Posterior cingulate gyrus (tissue), 11 donors: ENCODE measurements at regions not wholly inside any gene's neighbourhood (a gene's known extent, or its start where the extent isn't known, plus 50 kb on each side); places are given as distances from the start of the nearest gene placed in this dataset.
"Not testable (repeated sequence)": the region's sequence is repeated elsewhere in the genome, so short reads cannot be mapped to it uniquely, and the experiment has no call there.

ENCODE experiments used
- DNase-seq, 10 donors: peaks; one replicate each; pipeline versions ENCODE4 v3.0.0 to v3.0.0-alpha.2; 2020 to 2021; ENCODE audit warnings: mixed read lengths in 3 of 10
- intact Hi-C: fragments of 100-400 bp; cut with DNase I; formaldehyde crosslinking; loops from one replicate; pipeline ENCODE4 v1.15.1; 2023

DNA sequence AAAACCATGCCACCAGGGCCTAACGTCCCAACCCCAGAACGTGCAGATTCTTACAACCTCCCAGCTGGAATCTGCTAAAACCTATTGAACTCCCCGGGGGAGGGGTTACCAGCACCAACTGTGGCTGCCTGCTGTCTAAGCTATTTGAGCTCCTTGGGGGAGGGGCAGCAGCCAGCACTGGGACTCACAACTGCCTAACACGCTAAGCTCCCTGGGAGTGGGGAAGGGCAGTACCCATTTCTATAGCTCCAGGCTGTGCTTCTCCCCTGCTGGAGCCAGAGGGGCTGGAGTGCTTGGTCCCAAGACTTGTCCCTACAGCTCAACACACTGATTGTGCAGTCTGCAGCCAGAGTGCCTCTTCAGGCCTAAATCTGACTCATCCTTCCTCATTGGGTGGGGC, 459.8 kb upstream of the FGF16 start:
- intact Hi-C loops = no loop called here
- no peak for DNase-seq

DNA sequence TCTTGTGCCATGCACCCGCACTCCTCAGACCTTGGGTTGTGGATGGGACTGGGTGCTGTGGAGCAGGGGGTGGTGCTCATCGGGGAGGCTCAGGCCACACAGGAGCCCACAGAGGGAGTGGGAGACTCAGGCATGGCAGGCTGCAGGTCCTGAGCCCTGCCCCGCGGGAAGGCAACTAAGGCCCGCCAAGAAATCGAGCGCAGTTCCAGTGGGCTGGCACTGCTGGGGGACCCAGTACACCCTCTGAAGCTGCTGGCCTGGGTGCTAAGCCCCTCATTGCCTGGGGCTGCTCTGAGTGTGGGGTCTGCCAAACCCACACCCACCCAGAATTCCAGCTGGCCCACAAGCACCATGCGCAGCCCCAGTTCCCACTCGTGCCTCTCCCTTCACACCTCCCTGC, 450.5 kb upstream of the FGF16 start:
- peak in 2 of 10 donors; percentile 55 to 61 for DNase-seq
- intact Hi-C loops = no loop called here

DNA sequence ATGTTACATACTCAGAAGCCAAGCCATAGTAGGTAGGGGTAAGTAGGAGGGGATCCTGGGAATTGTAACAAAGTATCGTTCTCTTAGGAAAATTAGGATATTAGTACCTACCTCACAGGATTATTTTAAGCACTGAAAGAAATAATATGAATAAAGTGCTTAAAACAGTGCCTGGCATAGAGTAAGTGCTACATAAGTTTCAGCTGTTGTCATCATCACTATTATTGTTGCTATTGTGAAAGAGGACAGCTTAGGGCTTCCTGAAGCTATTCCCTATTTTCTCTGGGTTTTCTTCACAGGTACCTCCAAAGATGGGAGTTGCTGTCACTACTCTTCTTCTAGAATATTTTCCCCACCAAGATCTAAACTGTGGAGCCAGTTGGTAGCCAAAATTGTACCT, 443.7 kb upstream of the FGF16 start:
- intact Hi-C loops = no loop called here
- no peak for DNase-seq

DNA sequence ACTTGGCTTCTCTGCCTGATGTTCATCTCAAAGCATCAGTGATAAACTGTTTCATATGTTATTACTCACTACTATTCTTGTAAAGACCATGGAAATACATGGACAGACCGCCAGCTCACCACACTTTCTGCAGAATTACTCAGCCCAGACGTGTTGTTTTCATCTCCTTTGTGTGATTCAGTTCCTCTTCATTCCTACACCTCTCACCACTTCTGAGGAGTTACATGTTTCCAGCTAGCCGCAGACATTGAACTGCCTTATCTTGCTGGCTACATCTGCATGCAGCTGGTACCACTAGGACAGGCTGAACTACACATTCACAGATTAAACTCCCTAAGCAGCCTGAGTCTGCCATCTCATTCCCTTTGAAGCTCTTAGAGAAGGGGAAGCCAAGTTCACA, 443.2 kb upstream of the FGF16 start:
- intact Hi-C loops = no loop called here
- DNase-seq = no peak

DNA sequence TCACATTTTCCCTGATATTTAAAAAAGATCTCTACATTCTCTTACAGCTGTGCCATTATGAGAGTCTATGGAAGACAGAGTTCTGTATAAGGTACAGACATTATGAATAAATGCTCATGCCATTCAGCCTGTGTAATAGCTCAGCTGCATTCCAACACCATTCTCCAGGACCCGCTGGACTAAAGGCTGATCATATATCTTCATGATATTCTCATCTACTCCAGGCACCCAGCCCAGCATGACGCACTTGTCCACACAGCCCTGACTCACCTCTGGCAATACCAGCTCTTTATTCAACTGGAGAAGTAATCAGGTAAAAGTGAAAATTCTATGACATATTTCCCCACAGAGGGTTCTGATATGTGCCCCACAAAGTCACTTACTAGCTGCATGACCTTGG, 437.5 kb upstream of the FGF16 start:
- intact Hi-C loops = no loop called here
- DNase-seq = no peak

DNA sequence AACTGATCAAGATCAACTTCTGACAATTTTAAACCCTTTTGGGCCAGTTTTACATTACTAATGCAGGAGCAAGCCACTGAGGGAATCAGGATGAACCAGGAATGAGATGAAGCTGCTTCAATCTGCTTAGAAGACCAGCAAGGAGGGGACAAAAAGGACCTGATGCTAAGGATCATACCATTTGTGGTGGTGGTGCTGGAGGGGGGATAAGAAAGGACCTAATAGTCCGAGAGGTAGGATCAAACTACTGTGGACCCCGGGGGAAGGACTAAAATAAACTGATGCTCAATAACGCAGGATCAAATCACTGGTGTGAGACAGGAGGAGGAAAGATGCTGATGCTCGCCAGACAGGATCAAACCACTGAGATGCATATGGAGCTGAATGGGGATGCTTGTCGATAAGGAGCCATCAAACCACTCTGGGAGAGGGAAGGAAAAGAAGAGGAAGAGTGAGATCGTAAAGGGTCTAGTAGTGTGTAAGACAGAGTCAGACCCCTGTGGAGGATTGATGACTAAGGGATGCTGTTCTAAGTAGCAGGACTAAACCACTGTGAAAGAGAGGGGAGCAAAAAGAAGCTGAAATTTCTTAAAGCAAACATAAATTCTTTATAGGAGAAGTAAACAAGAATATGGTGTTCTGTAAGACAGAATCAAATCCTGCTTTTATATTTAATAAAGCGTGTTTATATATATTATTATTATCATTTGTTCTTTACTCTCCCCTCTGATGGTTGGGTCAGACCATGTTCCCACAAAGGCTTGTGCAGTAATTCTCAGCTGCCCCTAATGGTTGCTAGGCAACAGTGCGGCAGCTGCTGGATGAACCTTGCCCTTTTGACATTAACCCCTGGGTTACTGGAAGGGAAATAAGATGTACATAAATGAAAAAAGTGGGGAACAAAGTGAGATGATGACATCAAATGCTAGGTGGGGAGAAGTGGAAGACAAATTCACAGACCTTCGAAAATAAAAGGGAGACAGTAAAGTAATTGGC, 432.5 kb upstream of the FGF16 start:
- DNase-seq = peak in 7 of 10 donors; percentile 14 to 90 (median 47)
- intact Hi-C loops = no loop called here

DNA sequence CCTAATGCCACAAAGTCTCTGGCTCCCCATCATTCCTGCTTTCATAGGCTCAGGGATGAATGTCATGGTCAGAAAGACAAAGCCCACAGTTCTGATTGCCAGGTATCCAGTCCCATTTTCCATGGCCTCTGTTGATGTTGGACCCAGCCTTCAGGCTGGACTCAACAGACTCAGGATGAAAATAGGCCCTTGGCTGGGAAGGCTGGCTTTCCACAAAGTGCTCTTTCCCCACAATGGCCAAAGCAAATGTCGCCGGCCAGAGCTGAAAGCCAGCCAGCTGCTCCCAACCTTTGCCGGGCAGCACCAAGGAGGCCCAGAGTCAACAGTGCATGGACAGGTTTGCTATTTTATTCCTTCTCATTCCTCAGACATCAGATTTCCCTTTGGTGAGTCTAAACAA, 430.1 kb upstream of the FGF16 start:
- intact Hi-C loops = no loop called here
- DNase-seq = no peak

DNA sequence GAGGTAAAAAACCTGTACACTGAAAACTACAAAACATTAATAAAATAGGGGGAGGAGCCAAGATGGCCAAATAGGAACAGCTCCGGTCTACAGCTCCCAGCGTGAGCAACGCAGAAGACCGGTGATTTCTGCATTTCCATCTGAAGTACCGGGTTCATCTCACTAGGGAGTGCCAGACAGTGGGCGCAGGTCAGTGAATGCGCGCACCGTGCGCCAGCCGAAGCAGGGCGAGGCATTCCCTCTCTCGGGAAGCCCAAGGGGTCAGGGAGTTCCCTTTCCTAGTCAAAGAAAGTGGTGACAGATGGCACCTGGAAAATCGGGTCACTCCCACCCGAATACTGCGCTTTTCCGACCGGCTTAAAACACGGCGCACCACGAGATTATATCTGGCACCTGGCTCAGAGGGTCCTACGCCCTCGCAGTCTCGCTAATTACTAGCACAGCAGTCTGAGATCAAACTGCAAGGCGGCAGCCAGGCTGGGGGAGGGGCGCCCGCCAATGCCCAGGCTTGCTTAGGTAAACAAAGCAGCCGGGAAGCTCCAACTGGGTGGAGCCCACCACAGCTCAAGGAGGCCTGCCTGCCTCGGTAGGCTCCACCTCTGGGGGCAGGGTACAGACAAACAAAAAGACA, 400.9 kb upstream of the FGF16 start:
- DNase-seq = peak in 2 of 10 donors; percentile 56 to 75
- intact Hi-C loops = not testable (repeated sequence)

DNA sequence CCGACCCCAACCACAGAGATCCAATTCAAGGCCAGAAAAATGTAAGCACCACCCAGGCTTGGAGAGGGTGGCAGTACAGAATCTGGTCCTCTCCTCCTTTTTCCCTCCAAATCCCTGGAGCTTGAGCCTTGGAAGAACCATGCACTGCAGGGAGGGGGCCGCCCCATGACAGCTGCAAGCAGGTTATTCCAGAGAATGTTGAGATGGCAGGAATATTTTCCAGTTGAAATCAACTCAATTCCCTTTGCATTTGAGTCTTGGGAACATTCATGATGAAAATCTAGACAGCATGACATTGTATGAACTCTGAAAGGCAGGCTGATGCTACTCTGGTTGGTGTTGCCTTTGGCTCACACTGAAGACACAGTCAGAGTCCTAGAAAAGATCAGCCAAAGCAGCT, 386.6 kb upstream of the FGF16 start:
- intact Hi-C loops = no loop called here
- no peak for DNase-seq

DNA sequence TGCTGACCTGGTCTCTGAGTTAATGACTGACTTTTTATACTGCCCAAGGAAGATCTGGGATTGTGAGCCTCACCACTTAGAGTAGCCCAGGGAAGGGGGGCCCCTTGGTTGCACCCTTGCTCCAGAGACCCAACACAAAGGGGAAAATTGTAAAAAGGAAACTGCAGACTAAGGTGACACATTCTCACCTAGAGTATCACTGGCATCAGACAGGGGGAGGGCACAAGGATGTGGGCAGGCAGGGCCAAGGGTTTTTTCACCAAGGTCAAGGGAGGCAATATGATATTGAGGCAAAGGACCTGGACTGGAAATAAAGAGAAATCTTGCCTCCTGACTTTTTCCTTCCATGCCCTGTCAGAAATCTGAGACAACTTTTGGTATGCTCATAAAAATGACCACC, 386.2 kb upstream of the FGF16 start:
- no peak for DNase-seq
- intact Hi-C loops = no loop called here

DNA sequence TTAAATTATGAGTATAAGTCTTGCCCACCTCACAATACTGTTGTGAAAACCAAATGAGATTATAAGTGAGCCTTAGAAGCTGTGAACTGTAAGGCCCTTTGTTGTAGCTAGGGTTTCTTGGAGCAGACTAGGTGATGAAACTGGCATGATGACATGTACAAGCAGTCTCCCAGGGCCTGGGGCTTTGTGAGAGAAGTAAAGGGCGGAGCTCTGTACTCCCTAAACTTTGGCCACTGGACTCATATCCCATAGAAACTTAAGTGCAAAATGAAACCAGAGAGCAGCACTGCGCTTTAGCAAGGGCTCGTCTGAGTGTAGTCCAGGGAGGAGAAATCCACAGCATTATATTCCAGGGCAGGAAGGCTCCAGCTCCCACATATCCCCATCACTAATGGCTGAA, 385.6 kb upstream of the FGF16 start:
- no peak for DNase-seq
- intact Hi-C loops = no loop called here

DNA sequence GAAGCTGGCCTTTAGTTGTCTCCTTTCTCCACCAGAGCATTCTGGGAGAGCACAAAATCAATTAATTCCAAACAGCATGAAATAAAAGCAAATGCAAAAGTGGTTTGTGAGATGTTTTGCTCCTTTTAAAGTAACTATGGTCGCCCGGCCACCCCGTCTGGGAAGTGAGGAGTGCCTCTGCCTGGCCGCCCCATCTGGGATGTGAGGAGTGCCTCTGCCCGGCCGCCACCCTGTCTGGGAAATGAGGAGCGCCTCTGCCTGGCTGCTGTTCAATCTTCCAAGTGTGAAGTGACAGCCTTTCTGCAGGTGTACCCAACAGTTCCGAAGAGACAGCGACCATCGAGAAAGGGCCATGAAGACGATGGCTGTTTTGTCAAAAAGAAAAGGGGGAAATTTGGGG, 381.3 kb upstream of the FGF16 start:
- peak in 3 of 10 donors; percentile 69 to 74 (median 71) for DNase-seq
- intact Hi-C loops = no loop called here

DNA sequence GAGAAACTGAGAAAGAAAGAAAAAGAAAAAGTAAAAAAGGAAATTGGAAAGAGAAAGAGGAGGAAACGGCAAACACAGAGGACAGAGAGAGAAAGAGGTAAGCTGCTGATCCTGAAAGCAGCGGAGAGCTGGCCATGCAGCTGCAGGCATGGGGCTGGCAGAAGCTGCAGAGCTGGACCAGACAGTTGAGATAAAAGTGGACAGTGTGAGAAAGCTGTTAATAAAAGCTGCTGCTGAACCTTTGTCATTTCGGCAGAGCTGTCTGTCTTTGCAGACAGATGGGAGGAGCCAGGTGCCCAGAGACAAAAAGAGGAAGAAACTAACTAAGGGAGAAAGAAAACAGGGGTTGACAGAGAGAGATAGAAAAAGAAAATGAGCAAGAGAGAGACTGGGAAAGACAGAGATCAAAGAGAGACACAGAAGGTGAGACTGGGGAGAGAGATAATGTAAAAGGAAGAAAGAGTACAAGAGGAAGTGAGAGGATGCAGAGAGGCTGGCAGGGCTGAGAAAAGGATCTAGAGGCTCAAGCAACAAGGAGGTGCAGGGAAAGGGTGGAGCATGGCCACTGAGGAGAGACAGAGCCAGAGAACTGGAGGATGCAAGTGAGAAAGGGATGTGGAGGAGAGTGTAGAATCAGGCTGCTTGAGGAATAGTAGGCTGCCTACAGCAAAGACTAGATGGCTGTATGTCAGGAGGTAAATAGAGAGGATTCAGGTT, 376.8 kb upstream of the FGF16 start:
- DNase-seq = peak in 1 of 10 donors; percentile 49
- intact Hi-C loops = no loop called here

DNA sequence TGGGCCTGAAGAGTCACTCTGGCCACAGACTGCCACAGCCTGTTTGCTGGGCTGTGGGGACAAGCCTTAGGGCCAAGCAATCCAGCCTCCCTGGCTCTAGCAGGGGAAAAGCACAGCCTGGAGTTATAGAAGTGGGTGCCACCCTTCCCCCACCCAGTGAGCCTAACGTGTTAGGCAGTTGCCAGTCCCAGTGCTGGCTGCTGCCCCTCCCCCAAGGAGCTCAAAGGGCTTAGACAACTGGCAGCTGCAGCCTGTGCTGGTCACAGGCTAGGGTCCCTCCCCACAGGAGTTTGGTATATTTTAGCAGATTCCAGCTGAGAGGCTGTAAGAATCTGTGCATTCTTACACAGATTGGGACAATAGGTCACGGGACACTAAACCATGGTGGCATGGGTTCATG, 370.3 kb upstream of the FGF16 start:
- intact Hi-C loops = no loop called here
- no peak for DNase-seq

DNA sequence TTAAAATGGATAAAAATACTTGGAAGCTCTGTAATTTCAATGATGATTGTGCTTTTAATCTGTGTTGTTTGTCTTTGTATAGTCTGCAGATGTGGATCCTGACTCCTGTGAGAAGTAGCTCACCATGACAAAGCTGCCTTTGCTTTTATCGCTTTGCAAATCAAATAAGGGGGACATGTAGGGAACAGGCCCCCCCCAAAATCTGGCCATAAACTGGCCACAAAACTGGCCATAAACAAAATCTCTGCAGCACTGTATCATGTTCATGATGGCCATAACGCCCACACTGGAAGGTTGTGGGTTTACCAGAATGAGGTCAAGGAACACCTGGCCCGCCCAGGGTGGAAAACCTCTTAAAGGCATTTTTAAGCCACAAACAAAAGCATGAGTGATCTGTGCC, 366.0 kb upstream of the FGF16 start:
- DNase-seq, intact Hi-C loops: not testable (repeated sequence)

DNA sequence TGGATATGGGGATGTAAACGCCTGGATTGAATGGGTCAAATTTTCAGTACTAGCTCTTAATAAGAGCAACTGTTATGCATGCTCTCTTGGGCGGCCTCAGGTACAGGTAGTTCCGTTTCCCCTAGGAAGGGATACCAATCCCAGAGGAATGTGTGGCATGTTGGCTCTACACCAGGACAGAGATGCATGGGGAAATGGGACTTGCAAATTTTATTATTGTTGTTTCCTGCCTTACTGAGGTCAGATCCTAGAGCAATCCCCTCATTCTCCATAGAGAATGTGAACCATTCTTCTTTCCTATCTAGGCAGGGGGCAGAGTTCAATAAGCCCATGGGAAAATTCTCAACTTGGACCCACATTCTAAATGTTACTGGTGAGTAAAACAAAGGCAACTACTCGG, 361.8 kb upstream of the FGF16 start:
- intact Hi-C loops = no loop called here
- DNase-seq = no peak

DNA sequence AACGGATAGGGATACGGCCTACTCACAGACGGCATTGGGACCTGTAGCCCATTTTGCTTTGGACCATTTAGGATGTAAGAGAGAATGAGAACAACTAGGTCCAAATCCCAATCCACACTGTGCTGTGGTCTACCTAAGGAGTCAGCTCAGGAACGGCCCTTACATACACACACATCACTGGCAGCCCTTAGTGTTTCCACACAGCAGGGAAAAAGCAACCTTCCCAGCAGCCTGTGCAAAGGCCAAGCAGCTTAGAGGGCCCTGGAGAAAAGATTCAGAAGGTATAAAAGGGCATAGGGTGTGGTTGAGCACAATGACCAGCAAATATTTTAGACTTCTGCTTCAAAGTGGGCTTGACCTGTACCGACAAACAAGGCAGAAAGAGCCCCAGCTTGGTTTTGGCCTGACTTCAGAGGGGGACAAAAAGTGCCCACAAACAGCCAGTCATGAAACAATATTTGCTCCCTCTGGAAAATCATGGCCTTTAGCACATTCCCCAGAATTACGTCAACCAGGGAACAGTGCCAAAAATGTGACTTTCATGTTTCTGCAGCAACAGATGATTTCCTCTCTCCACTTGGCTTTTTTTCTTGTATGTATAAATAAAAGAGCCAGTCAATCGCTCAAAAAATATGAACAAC, 359.5 kb upstream of the FGF16 start:
- no peak for DNase-seq
- intact Hi-C loops = no loop called here

DNA sequence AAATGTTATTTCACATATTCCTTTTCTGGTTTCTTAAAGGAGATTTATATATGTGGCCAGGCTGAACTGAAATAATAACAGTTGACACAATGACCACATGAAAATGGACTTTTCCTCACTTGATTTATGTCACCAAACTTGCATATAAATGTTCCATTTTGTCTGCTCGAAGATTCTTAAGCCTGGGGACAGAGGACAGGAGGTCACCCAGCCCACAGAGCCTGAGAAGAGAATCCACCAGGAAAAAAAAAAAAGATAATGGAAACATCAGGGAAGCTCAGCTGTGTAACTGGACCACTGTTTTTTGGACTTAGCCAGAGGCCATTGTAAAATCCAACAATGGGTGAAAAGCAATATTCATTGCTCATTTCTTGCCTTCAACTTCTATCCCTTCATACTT, 359.0 kb upstream of the FGF16 start:
- no peak for DNase-seq

DNA sequence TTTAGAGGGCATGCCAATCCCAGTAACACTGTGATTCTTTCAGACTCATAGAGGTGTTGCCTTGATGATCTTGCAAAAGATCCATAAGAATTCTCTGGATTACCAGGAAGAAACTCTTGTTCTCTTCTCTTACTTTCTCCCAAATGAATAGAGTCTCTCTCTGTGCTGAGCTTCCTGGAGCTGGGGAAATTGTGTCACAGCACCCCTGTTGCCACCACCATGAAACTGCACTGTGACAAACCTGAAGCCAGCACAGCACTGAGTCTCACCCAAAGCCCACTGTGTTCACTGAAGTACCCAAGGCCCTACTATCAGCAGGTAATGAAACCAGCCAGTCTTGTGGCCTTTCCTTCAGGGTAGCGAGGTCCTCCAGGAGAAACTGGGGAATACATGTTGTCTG, 332.7 kb upstream of the FGF16 start:
- no peak for DNase-seq
- intact Hi-C loops = no loop called here

More for the DNA sequence above, 359.0 kb upstream of the FGF16 start:
- intact Hi-C loops = no loop called here

DNA sequence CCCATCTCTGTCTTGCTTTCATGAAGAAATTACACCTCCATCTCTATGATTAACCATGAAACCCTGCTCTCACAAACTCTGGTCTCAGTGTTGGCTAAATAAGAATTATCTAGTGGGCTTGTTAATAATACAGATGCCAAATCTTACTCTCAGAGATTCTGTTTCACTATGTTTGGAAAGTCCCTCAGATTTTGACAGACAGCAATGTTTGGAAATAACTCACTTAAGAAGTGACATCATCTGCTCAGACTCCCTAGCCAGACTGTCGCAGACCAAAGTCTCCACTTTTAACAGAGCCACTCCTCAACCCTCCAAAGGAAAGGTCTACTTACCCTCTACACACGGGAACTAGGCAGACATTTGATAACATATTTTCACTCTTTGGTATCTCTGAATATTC, 328.5 kb upstream of the FGF16 start:
- no peak for DNase-seq
- intact Hi-C loops = no loop called here

DNA sequence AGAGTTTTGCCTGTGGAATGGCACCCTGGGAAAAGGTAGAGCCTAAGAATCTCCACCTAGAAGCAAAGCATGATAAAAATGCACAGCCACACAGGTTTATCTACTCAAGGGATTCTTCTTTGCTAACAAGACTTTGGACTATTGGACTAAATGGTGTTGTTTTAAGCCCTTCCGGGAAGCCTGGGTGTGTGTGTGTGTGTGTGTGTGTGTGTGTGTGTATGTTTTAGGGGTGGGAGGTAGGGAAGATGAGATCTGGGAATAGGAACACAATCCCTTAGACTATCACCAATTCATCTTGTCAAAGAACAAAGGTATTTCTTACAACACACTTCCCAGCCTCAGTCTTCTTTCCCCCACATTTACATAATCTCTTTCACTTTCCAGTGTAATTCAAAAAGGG, 327.5 kb upstream of the FGF16 start:
- intact Hi-C loops = no loop called here
- no peak for DNase-seq
